Ishikawa (cell line): ENCODE measurements at regions not wholly inside any gene's neighbourhood (a gene's known extent, or its start where the extent isn't known, plus 50 kb on each side); places are given as distances from the start of the nearest gene placed in this dataset.

ENCODE experiments used
- CEBPB ChIP-seq: IDR thresholded peaks from 2 replicates; pipeline ENCODE4 v1.6.1; 2012
- CREB1 ChIP-seq: IDR thresholded peaks from 2 replicates; pipeline ENCODE4 v1.6.1; 2012; ENCODE audit warnings: low read depth
- EGR1 ChIP-seq: IDR thresholded peaks from 2 replicates; pipeline ENCODE4 v1.6.1; 2012
- EP300 ChIP-seq: IDR thresholded peaks from 2 replicates; pipeline ENCODE4 v1.6.1; 2012; ENCODE audit warnings: borderline replicate concordance
- FOXM1 ChIP-seq: IDR thresholded peaks from 2 replicates; pipeline ENCODE4 v1.6.1; 2012; ENCODE audit warnings: low read depth, borderline replicate concordance
- MAX ChIP-seq: IDR thresholded peaks from 2 replicates; pipeline ENCODE4 v1.6.1; 2012
- NFIC ChIP-seq: IDR thresholded peaks from 2 replicates; pipeline ENCODE4 v1.6.1; 2012
- RAD21 ChIP-seq: IDR thresholded peaks from 2 replicates; pipeline ENCODE4 v1.6.1; 2012; ENCODE audit warnings: low read depth
- REST ChIP-seq: IDR thresholded peaks from 2 replicates; pipeline ENCODE4 v1.6.1; 2012; ENCODE audit warnings: low read depth, mild to moderate bottlenecking
- TAF1 ChIP-seq: IDR thresholded peaks from 2 replicates; pipeline ENCODE4 v1.6.1; 2012; ENCODE audit warnings: low read depth, mild to moderate bottlenecking
- ZBTB7A ChIP-seq: IDR thresholded peaks from 2 replicates; pipeline ENCODE4 v1.6.1; 2012; ENCODE audit warnings: low read depth

GRCh38 chr2:240364961-240365775, 70.3 kb upstream of the GPC1 start:
- TF ChIP-seq NFIC = no peak
- TF ChIP-seq TAF1 = no peak
- no peak for TF ChIP-seq EP300
- no peak for TF ChIP-seq FOXM1
- no peak for TF ChIP-seq MAX
- no peak for TF ChIP-seq RAD21
- no peak for TF ChIP-seq CEBPB
- no peak for TF ChIP-seq CREB1
- TF ChIP-seq ZBTB7A = no peak
- no peak for TF ChIP-seq REST
- TF ChIP-seq EGR1 = no peak
